ENCODE measurements at regions not wholly inside any gene's neighbourhood (a gene's known extent, or its start where the extent isn't known, plus 50 kb on each side); places are given as distances from the start of the nearest gene placed in this dataset.

DNA sequence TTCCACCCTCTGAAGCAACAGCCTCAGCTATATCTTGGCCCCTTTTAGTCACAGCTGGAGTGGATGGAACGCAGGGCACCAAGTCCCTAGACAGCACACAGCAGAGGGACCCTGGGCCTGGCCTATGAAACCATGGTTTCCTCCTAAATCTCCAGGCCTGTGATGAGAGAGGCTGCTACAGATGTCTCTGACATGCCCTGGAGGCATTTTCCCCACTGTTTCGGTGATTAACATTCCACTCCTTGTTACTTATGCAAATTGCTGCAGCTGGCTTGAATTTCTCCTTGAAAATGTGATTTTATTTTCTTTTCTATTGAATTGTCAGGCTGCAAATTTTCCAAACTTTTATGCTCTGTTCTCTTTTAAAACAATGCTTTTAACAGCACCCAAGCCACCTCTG lies 384.8 kb downstream of the PRR16 start:
- Histone ChIP-seq H4K20me1 (ENCODE audit: insufficient read depth, low read length) (no peaks in the 10 kb centered on the region), H4K5ac (ENCODE audit: low read depth, low read length) (no peak overlapping the region), H2BK120ac (ENCODE audit: low read depth, low read length) (no peak overlapping the region), H3K9me3 (ENCODE audit: control insufficient read depth, insufficient read depth, low read length) (no peaks in the 10 kb centered on the region), H4K91ac (ENCODE audit: insufficient read depth, low read depth, low read length) (no peak overlapping the region), H3K4me3 (ENCODE audit: insufficient read depth, low read depth, low read length) (no peak overlapping the region), H3K4me1 (ENCODE audit: control insufficient read depth, insufficient read depth, low read length) (no peaks in the 10 kb centered on the region), H3K9me1 (ENCODE audit: insufficient read depth, low read length) (peaks cover 3% of the 10 kb centered on the region; the same call in 1 of the 2 replicates), H3K18ac (ENCODE audit: low read depth, low read length) (no peak overlapping the region), H3K36me3 (ENCODE audit: control insufficient read depth, insufficient read depth, low read length) (no peaks in the 10 kb centered on the region), H3K14ac (replicated peaks; ENCODE audit: low read depth, low read length) (no peak overlapping the region), H3K23ac (ENCODE audit: low read depth, low read length) (no peak overlapping the region), H2BK15ac (ENCODE audit: low read depth, low read length) (no peak overlapping the region), H2BK20ac (ENCODE audit: low read depth, low read length) (no peak overlapping the region), H3K4me2 (ENCODE audit: low read depth, low read length) (no peak overlapping the region), H3K4ac (ENCODE audit: low read depth, low read length) (no peak overlapping the region), H3K79me1 (ENCODE audit: low read depth in 1 of 2, low read length in 2 of 2) (no peaks in the 10 kb centered on the region), H2BK5ac (ENCODE audit: low read depth, low read length, poor library complexity, severe bottlenecking) (no peak overlapping the region), H3K56ac (ENCODE audit: extremely low read depth, insufficient read depth, low read length) (no peak overlapping the region), H3K27ac (ENCODE audit: insufficient read depth, low read length) (no peak overlapping the region), H4K8ac (ENCODE audit: low read depth in 2 of 2, low read length in 2 of 2) (no peak overlapping the region), H2AK5ac (ENCODE audit: low read depth, low read length) (no peak overlapping the region), H2AFZ (replicated peaks; ENCODE audit: low read length, poor library complexity) (no peak overlapping the region), H3K27me3 (ENCODE audit: control insufficient read depth, insufficient read depth, low read length) (no peaks in the 10 kb centered on the region), H2AK9ac (replicated peaks; ENCODE audit: low read depth, low read length, poor library complexity) (no peak overlapping the region), H3K9ac (ENCODE audit: low read depth, low read length) (no peak overlapping the region)
- DNase-seq (no peak), ATAC-seq (ENCODE audit: low read depth) (no peak)
- TF ChIP-seq POLR2A (IDR thresholded peaks at IDR 0.05; ENCODE audit: low read depth, low read length) (no peak), BHLHE40 (IDR thresholded peaks at IDR 0.05; ENCODE audit: low read depth, low read length) (no peak), CEBPB (IDR thresholded peaks at IDR 0.05; ENCODE audit: low read depth, low read length) (no peak), MAZ (IDR thresholded peaks at IDR 0.05; ENCODE audit: borderline replicate concordance, low read depth, low read length) (no peak), NFE2L2 (IDR thresholded peaks at IDR 0.05; ENCODE audit: low read depth, low read length) (no peak), RAD21 (IDR thresholded peaks at IDR 0.05; ENCODE audit: low read length) (no peak), SMC3 (IDR thresholded peaks at IDR 0.05; ENCODE audit: low read depth, low read length) (no peak), ELK1 (IDR thresholded peaks at IDR 0.05; ENCODE audit: borderline replicate concordance, low read depth, low read length) (no peak), MXI1 (IDR thresholded peaks at IDR 0.05; ENCODE audit: borderline replicate concordance, low read depth, low read length) (no peak), MAFK (IDR thresholded peaks at IDR 0.05; ENCODE audit: low read depth, low read length) (no peak), RCOR1 (IDR thresholded peaks at IDR 0.05; ENCODE audit: insufficient replicate concordance, low read length) (no peak), FOS (IDR thresholded peaks at IDR 0.05; ENCODE audit: low read depth, low read length) (no peak), CHD1 (IDR thresholded peaks at IDR 0.05; ENCODE audit: low read depth, low read length) (no peak)
- TF ChIP-seq, protein P1, sequence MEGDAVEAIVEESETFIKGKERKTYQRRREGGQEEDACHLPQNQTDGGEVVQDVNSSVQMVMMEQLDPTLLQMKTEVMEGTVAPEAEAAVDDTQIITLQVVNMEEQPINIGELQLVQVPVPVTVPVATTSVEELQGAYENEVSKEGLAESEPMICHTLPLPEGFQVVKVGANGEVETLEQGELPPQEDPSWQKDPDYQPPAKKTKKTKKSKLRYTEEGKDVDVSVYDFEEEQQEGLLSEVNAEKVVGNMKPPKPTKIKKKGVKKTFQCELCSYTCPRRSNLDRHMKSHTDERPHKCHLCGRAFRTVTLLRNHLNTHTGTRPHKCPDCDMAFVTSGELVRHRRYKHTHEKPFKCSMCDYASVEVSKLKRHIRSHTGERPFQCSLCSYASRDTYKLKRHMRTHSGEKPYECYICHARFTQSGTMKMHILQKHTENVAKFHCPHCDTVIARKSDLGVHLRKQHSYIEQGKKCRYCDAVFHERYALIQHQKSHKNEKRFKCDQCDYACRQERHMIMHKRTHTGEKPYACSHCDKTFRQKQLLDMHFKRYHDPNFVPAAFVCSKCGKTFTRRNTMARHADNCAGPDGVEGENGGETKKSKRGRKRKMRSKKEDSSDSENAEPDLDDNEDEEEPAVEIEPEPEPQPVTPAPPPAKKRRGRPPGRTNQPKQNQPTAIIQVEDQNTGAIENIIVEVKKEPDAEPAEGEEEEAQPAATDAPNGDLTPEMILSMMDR (conservative IDR thresholded peaks at IDR 0.05; ENCODE audit: low read depth, low read length) = no peak
- TF ChIP-seq, protein P2, sequence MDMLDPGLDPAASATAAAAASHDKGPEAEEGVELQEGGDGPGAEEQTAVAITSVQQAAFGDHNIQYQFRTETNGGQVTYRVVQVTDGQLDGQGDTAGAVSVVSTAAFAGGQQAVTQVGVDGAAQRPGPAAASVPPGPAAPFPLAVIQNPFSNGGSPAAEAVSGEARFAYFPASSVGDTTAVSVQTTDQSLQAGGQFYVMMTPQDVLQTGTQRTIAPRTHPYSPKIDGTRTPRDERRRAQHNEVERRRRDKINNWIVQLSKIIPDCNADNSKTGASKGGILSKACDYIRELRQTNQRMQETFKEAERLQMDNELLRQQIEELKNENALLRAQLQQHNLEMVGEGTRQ (IDR thresholded peaks at IDR 0.05; ENCODE audit: low read depth, low read length) = no peak
- dilution Hi-C loops (cut with HindIII; ENCODE audit: low sequenced_read_pairs, unreplicated experiment) = no loop called here
- BruUV-seq (replicated peaks) = no TSS peak
- CTCF ChIA-PET = no interaction called here
- intact Hi-C loops (cut with micrococcal nuclease) = no loop called here
- in situ Hi-C loops (cut with MboI; ENCODE audit: low sequenced_read_pairs) = loop anchor here (25.0 kb wide), 1 partner anchor 1088 kb away; no protein-coding TSS in a partner anchor
- POLR2A ChIA-PET (ENCODE audit: unreplicated experiment) = no interaction called here
- no CpG with 5 or more reads among the region's 2 CpGs for WGBS, 2 experiments (ENCODE audit: extremely low coverage in 2 of 2, insufficient read length in 1 of 2)

Data from IMR-90 (cell line).